ENCODE measurements at regions not wholly inside any gene's neighbourhood (a gene's known extent, or its start where the extent isn't known, plus 50 kb on each side); places are given as distances from the start of the nearest gene placed in this dataset.

- H3K4me3 ChIP-seq: no peak overlapping the region
- no peaks in the 10 kb centered on the region for H3K36me3 ChIP-seq
- DNase-seq: no peak
- peaks cover 0 to 7% (median 0%) of the 10 kb centered on the region in 4 donors for H3K9me3 ChIP-seq
- H3K27me3 ChIP-seq: no peaks in the 10 kb centered on the region
- no peak overlapping the region for H3K27ac ChIP-seq
- no peaks in the 10 kb centered on the region for H3K4me1 ChIP-seq
- TF ChIP-seq POLR2A (IDR thresholded peaks at IDR 0.05) (no peak), CTCF (IDR thresholded peaks at IDR 0.05) (no peak)
Measured at GRCh38 chr5:18944771-18945170, 1043.2 kb downstream of the CDH18 start.

- no peak overlapping the region for H3K4me3 ChIP-seq
- H3K27me3 ChIP-seq: no peaks in the 10 kb centered on the region
- no peak overlapping the region for H3K27ac ChIP-seq
- H3K9me3 ChIP-seq: no peaks in the 10 kb centered on the region
- no peaks in the 10 kb centered on the region for H3K36me3 ChIP-seq
- TF ChIP-seq POLR2A (IDR thresholded peaks at IDR 0.05) (no peak), CTCF (IDR thresholded peaks at IDR 0.05) (no peak)
- H3K4me1 ChIP-seq: no peaks in the 10 kb centered on the region
- no peak for DNase-seq
Measured at GRCh38 chr5:18954239-18954638, 1033.8 kb downstream of the CDH18 start.

GRCh38 chr5:18959535-18959934 lies 1028.5 kb downstream of the CDH18 start:
- H3K36me3 ChIP-seq: no peaks in the 10 kb centered on the region
- no peak overlapping the region for H3K4me3 ChIP-seq
- no peak overlapping the region for H3K27ac ChIP-seq
- TF ChIP-seq POLR2A (IDR thresholded peaks at IDR 0.05): no peak
- no peak for TF ChIP-seq CTCF (IDR thresholded peaks at IDR 0.05)
- peaks cover 0 to 4% (median 0%) of the 10 kb centered on the region in 4 donors for H3K9me3 ChIP-seq
- no peak for DNase-seq
- H3K27me3 ChIP-seq: no peaks in the 10 kb centered on the region
- H3K4me1 ChIP-seq: no peaks in the 10 kb centered on the region

- Histone ChIP-seq H3K36me3 (no peaks in the 10 kb centered on the region), H3K27ac (no peak overlapping the region), H3K4me1 (no peaks in the 10 kb centered on the region), H3K4me3 (no peak overlapping the region), H3K27me3 (no peaks in the 10 kb centered on the region), H3K9me3 (peaks cover 0 to 4% (median 0%) of the 10 kb centered on the region in 4 donors)
- TF ChIP-seq CTCF (IDR thresholded peaks at IDR 0.05) (no peak), POLR2A (IDR thresholded peaks at IDR 0.05) (no peak)
- no peak for DNase-seq
Measured at GRCh38 chr5:18961234-18961633, 1026.8 kb downstream of the CDH18 start.

- Histone ChIP-seq H3K4me1 (no peaks in the 10 kb centered on the region), H3K36me3 (no peaks in the 10 kb centered on the region), H3K4me3 (no peak overlapping the region), H3K9me3 (no peaks in the 10 kb centered on the region), H3K27me3 (no peaks in the 10 kb centered on the region), H3K27ac (no peak overlapping the region)
- TF ChIP-seq POLR2A (IDR thresholded peaks at IDR 0.05) (no peak), CTCF (IDR thresholded peaks at IDR 0.05) (no peak)
- no peak for DNase-seq
Measured at GRCh38 chr5:18965893-18966292, 1022.1 kb downstream of the CDH18 start.

GRCh38 chr5:18967637-18968036 lies 1020.4 kb downstream of the CDH18 start:
- TF ChIP-seq POLR2A (IDR thresholded peaks at IDR 0.05): no peak
- no peak for TF ChIP-seq CTCF (IDR thresholded peaks at IDR 0.05)
- no peak overlapping the region for H3K4me3 ChIP-seq
- H3K4me1 ChIP-seq: no peaks in the 10 kb centered on the region
- no peak for DNase-seq
- H3K9me3 ChIP-seq: no peaks in the 10 kb centered on the region
- no peak overlapping the region for H3K27ac ChIP-seq
- no peaks in the 10 kb centered on the region for H3K36me3 ChIP-seq
- H3K27me3 ChIP-seq: no peaks in the 10 kb centered on the region

All from Peyer's patch (tissue), 4 donors.